Prostate gland (tissue), 2 donors: ENCODE measurements at regions not wholly inside any gene's neighbourhood (a gene's known extent, or its start where the extent isn't known, plus 50 kb on each side); places are given as distances from the start of the nearest gene placed in this dataset.

Experiments
- DNase-seq: peaks from one replicate; pipeline ENCODE4 v3.0.0-alpha.2; 2019; ENCODE audit warnings: low spot score
- H3K27ac ChIP-seq, 2 donors: fragments of 200-600 bp; sonication (generic); 2 replicates each; pipeline ENCODE4 v1.5.1; 2017 to 2019
- H3K27me3 ChIP-seq: fragments of 200-600 bp; sonication (generic); replicated peaks from 2 replicates; pipeline ENCODE4 v1.5.1; 2019; ENCODE audit not compliant: insufficient read depth
- H3K36me3 ChIP-seq, 2 donors: fragments of 200-600 bp; sonication (generic); 1 replicate in 1 of 2; 2 replicates in 1 of 2; pipeline versions ENCODE4 v1.5.1 to v1.8.1; 2017 to 2019
- H3K4me1 ChIP-seq: fragments of 200-600 bp; sonication (generic); replicated peaks from 2 replicates; pipeline ENCODE4 v1.5.1; 2019
- H3K4me3 ChIP-seq, 2 donors: fragments of 200-600 bp; sonication (generic); 2 replicates each; pipeline ENCODE4 v1.5.1; 2017 to 2019
- H3K9me3 ChIP-seq: fragments of 200-600 bp; sonication (generic); 2 replicates; pipeline ENCODE4 v1.5.1; 2017
- CTCF ChIP-seq, 4 experiments: fragments of 200-600 bp in 2 of 4; fragments of 450-650 bp in 2 of 4; sonication (generic) in 2 of 4; IDR thresholded peaks; 1 replicate in 3 of 4; 2 replicates in 1 of 4; pipeline ENCODE4 v1.5.1; 2016 to 2019; ENCODE audit warnings: antibody characterized with exemption in 4 of 4, mild to moderate bottlenecking in 2 of 4, moderate library complexity in 2 of 4
- POLR2A ChIP-seq: fragments of 450-650 bp; IDR thresholded peaks from one replicate; pipeline ENCODE4 v1.6.1; 2016; ENCODE audit warnings: antibody characterized with exemption, mild to moderate bottlenecking
- POLR2AphosphoS5 ChIP-seq: sonication (generic); formaldehyde crosslinking; IDR thresholded peaks from one replicate; pipeline ENCODE4 v1.6.1; 2017; ENCODE audit warnings: antibody characterized with exemption
- WGBS: methylation state at CpG from one replicate; pipeline ENCODE4 v1.1.5; 2018; 5-methylcytosine and 5-hydroxymethylcytosine counted together
- intact Hi-C: fragments of 100-400 bp; cut with DNase I; formaldehyde crosslinking; loops from one replicate; pipeline ENCODE4 v1.14.2; 2022
- small RNA-seq, 2 donors: library from RNA; depleted of rRNA; stranded (forward); fragments of <200 nt; gene quantifications; one replicate each; pipeline ENCODE3, GENCODE V24; 2016

DNA sequence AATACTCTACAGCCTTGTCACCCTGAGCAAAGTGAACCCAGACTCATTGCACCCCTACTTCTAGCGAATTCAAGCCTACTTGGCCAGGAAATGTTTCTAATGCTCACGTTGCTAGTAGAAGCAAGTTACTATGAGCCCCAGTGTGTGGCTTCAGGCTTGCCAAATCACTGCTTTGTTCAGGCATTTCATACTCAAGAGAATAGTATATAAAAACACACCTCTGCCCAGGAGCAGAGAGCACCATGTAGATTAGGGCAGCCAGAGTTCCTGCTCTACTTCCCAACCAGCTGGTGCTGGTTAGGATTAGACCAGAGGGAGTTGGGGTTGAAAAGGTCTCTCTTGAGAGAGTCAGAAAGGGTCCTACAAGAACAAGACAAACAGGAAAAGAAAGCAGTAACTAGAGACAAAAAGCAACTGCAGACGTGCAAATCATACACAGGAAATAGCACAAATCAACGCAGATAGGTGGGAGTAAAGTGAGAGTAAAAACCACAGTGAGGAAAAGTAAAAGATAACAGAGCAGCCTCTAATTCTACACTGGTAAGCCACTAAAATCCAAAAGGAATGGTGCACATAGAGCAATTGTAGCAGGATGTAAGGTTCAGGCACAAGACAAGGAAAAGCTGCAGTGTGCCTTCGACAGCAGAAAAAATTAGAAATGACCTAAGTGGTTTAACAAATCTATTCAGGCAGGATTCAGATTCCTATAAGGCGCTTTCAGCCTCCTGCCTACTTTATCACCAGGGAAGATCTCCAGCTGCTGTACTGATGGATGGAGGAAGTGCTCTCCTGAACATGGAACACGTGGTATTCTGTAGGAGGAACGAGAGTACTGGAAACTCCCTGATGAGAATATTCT is 49.6 kb upstream of the KIF2A start:
- H3K4me1 ChIP-seq = no peaks in the 10 kb centered on the region
- H3K27ac ChIP-seq = no peak overlapping the region
- no peak for DNase-seq
- H3K27me3 ChIP-seq = no peaks in the 10 kb centered on the region
- TF ChIP-seq POLR2AphosphoS5 (no peak), CTCF (IDR thresholded peaks at IDR 0.05) (no peak), POLR2A (no peak)
- H3K4me3 ChIP-seq = no peak overlapping the region
- no peaks in the 10 kb centered on the region for H3K9me3 ChIP-seq
- no peaks in the 10 kb centered on the region for H3K36me3 ChIP-seq
- intact Hi-C loops = no loop called here
- WGBS = 21% methylated on average over 8 of the region's 8 CpGs

Small RNAs in the stretch of these regions (small RNA-seq; reads per million reads assigned to genes)
- gene RN7SKP157 (0 reads per million in 2 donors), gene RNU6-913P (0 reads per million in 2 donors)
